ENCODE measurements at regions not wholly inside any gene's neighbourhood (a gene's known extent, or its start where the extent isn't known, plus 50 kb on each side); places are given as distances from the start of the nearest gene placed in this dataset.
"Not testable (repeated sequence)": the region's sequence is repeated elsewhere in the genome, so short reads cannot be mapped to it uniquely, and the experiment has no call there.

- no peak for DNase-seq (ENCODE audit: low read depth in 4 of 4, low spot score in 3 of 4)
Measured at GRCh38 chr4:14151101-14151500, 523.6 kb upstream of the BOD1L1 start.

GRCh38 chr4:14152834-14153519, 525.5 kb upstream of the BOD1L1 start:
- no peak for DNase-seq (ENCODE audit: low read depth in 4 of 4, low spot score in 3 of 4)

- no peak for DNase-seq (ENCODE audit: low read depth in 4 of 4, low spot score in 3 of 4)
Measured at GRCh38 chr4:14155803-14156202, 528.3 kb upstream of the BOD1L1 start.

DNA sequence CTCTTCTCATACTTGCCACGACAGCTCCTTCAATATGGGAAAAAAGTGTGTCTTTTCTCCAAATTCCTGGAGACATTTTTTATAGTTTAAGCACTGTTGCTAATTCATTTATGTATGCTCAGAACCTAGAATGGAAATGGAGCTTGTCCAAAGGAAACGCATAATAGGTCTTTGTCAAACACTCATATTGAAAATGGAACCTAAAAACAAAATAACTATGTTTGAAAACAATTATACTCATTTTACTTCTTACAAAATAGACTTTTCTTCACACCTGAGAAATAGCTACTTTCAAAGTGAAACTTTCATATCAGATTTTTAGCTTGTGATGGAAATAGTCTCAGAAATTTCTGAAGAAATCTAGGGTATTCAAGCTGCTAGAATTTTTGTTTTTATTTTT, 529.7 kb upstream of the BOD1L1 start:
- DNase-seq (ENCODE audit: low read depth in 4 of 4, low spot score in 3 of 4) = no peak

- no peak for DNase-seq (ENCODE audit: low read depth in 4 of 4, low spot score in 3 of 4)
Measured at GRCh38 chr4:14165222-14165920, 537.8 kb upstream of the BOD1L1 start.

DNA sequence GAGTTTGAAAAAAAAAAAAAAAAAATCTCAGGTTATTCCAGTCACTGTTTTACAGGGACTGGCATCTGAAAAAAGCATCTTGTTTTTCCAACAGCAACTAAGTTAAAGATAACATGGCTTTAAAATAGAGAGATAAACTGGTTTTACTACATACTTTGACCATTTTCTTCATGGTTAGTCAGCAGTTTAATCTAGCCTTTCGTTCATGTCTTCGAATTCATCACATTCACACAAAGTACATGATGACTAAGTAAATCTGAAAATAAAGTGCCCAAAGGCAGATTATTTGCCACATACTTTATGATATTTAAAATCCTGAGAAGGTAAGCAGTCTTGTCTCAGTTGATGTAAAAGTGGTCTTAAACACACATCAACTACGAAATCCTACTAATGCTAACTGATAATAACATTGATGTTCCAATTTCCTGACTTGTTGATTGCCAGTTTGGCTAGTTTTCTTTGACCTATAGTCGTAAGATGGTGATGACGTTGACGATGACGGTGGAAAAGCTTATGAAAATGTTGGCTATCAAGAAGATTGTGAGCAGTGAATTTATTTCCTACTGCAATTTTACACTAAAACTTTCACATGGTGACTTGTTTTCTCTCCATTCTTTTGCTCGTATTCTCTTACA, 540.5 kb upstream of the BOD1L1 start:
- DNase-seq (ENCODE audit: low read depth in 4 of 4, low spot score in 3 of 4) = no peak

DNA sequence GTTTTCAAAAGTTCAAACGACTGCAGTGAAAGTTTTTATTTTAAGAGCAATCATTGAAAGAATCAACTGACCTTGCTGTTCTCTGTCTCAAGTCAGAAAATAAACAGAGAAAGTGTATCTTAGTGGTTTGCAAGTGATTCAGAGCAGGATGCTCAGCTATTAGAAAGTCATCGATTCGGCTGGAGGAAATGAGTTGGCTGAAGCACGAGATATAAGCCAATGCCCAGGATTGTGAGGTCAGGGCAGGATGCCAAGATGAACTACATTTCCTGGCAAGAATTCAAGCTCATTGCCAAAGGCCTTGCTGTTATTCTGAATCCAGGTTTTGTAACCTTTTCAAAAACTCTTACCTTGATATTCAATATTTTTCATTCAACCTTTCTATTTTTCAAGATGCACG, 541.4 kb upstream of the BOD1L1 start:
- no peak for DNase-seq (ENCODE audit: low read depth in 4 of 4, low spot score in 3 of 4)

- no peak for DNase-seq (ENCODE audit: low read depth in 4 of 4, low spot score in 3 of 4)
Measured at GRCh38 chr4:14169460-14169859, 541.9 kb upstream of the BOD1L1 start.

DNA sequence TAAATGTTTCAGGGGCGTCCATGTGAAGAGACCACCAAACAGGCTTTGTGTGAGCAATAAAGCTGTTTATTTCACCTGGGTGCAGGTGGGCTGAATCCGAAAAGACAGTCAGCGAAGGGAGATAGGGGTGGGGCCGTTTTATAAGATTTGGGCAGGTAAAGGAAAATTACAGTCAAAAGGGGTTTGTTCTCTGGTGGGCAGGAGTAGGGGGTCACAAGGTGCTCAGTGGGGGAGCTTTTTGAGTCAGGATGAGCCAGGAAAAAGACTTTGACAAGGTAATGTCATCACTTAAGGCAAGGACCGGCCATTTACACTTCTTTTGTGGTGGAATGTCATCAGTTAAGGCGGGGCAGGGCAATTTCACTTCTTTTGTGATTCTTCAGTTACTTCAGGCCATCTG, 542.4 kb upstream of the BOD1L1 start:
- DNase-seq (ENCODE audit: low read depth in 4 of 4, low spot score in 3 of 4) = not testable (repeated sequence)

DNA sequence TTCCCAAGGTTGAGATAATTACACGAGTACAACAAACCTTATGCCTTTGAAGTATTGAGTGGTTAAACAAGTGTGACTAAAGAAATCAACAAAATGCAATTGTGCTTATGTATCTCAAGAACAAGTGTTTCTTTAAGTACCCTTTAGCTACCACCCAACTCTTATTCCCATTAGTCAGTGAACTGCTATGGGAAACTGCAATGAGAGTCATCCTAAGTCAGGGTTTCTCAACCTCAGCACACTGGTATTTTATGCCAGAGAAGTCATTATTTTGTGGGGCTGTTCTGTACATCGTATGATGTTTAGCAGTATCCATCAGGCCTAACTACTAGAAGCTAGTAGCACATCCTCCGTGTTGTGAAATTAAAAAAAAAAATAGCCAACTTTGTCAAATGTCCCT, 549.1 kb upstream of the BOD1L1 start:
- no peak for DNase-seq (ENCODE audit: low read depth in 4 of 4, low spot score in 3 of 4)

- no peak for DNase-seq (ENCODE audit: low read depth in 4 of 4, low spot score in 3 of 4)
Measured at GRCh38 chr4:14177987-14178386, 550.5 kb upstream of the BOD1L1 start.

GRCh38 chr4:14178421-14178820, 550.9 kb upstream of the BOD1L1 start:
- DNase-seq (ENCODE audit: low read depth in 4 of 4, low spot score in 3 of 4) = no peak

DNA sequence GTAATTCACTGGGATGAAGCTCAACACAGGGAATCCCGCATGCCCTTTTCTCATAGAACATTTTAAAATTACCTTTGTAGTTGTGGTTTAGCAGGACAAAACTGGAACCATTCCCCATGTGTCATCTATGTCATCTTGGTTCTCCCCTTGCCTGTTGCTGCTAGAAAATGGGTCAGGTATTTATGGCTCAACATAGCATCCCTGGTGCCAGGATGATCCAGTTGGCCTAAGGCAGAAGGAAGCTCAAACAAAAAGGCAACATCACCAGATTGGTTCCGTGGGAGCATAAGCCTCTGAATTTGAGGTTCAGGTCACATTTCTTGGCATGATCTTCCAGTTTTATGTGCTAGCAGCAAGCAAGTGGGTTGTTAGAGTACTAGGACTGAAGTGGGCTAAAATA, 552.6 kb upstream of the BOD1L1 start:
- no peak for DNase-seq (ENCODE audit: low read depth in 4 of 4, low spot score in 3 of 4)

- DNase-seq (ENCODE audit: low read depth in 4 of 4, low spot score in 3 of 4) = no peak
Measured at GRCh38 chr4:14180983-14181601, 553.6 kb upstream of the BOD1L1 start.

GRCh38 chr4:14182148-14182547, 554.6 kb upstream of the BOD1L1 start:
- no peak for DNase-seq (ENCODE audit: low read depth in 4 of 4, low spot score in 3 of 4)

- DNase-seq (ENCODE audit: low read depth in 4 of 4, low spot score in 3 of 4) = no peak
Measured at GRCh38 chr4:14184265-14184664, 556.7 kb upstream of the BOD1L1 start.

GRCh38 chr4:14184767-14185166, 557.2 kb upstream of the BOD1L1 start:
- no peak for DNase-seq (ENCODE audit: low read depth in 4 of 4, low spot score in 3 of 4)

GRCh38 chr4:14188214-14188613, 560.7 kb upstream of the BOD1L1 start:
- DNase-seq (ENCODE audit: low read depth in 4 of 4, low spot score in 3 of 4) = no peak

GRCh38 chr4:14193601-14194000, 566.1 kb upstream of the BOD1L1 start:
- no peak for DNase-seq (ENCODE audit: low read depth in 4 of 4, low spot score in 3 of 4)

GRCh38 chr4:14196131-14196530, 568.6 kb upstream of the BOD1L1 start:
- DNase-seq (ENCODE audit: low read depth in 4 of 4, low spot score in 3 of 4) = peak in 2 of 4 donors; percentile 22 to 41

DNA sequence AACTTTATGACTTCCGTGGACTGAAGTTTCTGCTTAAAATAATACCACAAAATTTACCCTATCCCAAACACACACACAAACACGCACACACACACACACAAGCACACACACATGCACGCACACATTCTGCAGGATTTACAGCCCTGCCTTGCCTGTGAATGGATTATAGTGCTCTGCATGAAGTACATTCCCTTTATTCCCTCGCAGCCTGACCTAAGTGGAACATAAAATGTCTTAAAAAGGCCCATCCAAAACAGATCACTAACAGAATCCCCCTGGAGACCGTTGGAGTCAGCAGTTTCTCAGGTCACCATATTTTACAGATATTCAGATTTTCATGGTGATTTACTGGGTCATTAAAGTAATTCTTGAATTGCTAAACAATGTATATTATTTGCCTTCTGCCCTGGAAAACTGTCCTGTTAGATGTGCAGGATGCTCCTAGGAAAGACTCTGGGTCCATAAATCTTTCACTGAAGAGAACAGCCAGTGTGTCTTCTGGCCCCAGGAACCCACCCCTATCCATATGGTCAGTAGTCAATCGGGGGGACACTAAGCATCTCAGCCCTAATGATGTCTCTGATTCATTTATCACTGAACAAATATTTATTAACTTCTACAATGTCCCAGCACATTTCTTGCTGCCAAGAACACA, 587.7 kb upstream of the BOD1L1 start:
- DNase-seq (ENCODE audit: low read depth in 4 of 4, low spot score in 3 of 4) = no peak
